HG03097 (cell line): ENCODE measurements at regions not wholly inside any gene's neighbourhood (a gene's known extent, or its start where the extent isn't known, plus 50 kb on each side); places are given as distances from the start of the nearest gene placed in this dataset.

Source experiments
- ATAC-seq: cut with Tn5 transposase; IDR thresholded peaks from one replicate; pipeline ENCODE4 v1.9.1; 2021; ENCODE audit not compliant: unreplicated experiment, low FRiP score

DNA sequence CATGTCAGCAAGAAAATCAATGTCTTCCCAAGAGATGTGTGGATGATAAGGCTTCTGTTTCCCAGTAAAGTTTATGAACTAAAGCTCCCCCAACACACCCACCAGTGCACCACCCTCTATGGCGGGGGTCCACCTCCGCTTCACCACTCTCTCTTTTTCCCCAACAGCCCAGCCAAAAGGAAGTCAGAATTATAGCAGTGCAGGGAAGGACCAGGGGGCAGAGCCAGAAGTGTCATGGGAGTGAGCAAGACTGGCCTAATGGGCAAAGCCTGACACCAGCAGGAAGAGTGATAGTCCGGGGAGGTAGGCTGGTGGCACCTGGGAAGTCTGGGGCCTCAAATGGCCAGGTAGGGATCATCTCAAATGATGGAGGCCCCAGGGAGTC is 167.7 kb downstream of the ZFP36L2 start:
- no peak for ATAC-seq

DNA sequence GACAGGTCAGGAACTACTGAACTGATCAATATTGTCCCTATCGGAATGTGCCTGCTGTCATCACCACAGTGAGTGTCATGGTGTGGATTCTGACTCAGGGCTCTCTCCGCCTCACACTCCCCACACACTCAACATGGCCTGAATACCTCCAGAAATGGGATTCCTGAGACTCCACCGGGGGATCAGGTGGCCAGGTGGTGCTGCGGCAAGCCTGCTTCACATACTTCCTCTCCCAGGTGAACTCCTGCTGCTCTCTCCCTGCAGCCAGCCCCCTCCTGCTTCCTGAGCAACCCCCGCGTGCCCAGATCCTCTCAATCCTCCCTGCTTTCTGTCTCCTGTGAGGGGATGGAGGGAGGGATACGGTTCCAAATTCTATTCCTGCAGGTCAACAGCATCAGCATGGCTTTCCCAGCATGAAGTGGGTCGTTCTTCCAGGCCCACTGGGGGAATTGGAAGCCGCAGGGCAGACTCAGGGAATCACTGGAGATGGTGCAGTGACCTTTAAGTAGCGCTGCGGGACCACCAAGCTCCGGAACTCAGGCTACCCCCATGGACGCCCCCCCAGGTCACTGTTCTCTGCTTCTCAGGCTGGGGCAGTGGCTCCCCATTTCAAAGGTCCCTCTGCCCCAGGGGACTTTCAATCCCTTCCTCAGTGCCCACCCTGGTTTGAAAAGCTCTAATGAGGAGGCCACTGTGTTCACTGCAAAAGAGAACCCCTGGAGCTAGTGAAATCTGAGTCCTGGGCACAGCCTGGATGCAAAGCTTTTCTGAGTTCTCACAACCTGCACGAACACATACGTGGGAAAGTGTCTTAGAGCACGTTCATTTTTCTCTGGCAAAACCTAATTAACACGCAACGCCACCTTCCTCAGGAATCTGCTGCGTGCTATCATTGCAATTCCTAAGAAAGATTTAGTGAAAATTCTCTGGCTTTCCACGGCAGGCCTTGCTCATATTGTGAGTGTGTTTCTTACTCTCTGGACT is 168.4 kb downstream of the ZFP36L2 start:
- no peak for ATAC-seq

DNA sequence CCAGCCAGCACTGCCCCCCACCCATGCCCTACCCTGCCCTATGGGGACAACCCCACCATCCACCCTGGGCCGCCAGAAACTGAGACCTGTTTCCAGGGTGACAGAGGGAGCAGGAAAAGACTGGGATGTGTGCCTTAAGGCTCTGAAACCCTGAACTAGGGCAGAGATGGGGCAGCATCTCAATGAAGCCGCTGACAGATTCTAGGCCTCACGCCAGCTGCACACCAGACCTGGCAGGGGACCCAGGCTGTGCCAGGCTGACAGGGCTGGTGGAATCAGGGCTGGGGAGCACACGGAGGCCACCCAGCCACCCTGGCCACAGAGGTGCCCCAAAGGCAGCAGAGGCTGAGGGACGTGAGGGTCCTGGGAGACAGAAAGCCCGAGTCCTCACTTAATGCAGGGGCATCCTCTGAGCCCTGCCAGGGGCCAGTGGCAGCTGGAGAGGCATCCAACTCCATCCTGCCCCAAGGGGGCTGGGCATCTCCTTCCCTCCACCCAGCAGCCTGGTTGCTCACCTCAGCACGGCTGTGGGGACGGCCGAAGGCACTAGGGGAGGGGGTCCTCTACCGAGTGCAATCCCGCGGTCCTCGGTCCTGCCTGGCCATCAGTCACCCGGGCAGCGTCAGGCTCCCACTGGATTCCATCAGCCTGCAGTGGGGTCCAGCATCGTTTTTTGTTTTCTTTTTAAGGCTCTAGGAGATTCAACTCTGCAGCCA is 169.2 kb downstream of the ZFP36L2 start:
- no peak for ATAC-seq

DNA sequence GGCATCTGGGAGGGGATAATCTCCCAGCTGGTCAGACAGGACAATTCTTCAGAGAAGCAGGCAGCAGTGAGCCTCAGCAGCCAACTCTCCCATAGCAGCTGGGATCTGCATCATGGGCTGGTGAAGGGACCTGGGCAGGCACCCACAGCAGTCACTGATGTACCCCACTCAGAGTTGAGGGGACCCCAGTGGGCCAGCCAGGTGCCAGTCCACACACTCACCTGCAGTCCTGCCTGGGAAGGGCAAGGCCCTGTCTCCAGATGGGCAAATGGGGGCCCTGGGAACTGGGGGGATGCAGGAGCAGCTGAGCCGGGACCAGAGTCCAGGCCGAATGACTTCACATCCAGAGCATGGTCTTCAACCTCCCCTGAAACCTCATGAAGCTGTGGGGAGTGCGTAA is 170.4 kb downstream of the ZFP36L2 start:
- no peak for ATAC-seq

DNA sequence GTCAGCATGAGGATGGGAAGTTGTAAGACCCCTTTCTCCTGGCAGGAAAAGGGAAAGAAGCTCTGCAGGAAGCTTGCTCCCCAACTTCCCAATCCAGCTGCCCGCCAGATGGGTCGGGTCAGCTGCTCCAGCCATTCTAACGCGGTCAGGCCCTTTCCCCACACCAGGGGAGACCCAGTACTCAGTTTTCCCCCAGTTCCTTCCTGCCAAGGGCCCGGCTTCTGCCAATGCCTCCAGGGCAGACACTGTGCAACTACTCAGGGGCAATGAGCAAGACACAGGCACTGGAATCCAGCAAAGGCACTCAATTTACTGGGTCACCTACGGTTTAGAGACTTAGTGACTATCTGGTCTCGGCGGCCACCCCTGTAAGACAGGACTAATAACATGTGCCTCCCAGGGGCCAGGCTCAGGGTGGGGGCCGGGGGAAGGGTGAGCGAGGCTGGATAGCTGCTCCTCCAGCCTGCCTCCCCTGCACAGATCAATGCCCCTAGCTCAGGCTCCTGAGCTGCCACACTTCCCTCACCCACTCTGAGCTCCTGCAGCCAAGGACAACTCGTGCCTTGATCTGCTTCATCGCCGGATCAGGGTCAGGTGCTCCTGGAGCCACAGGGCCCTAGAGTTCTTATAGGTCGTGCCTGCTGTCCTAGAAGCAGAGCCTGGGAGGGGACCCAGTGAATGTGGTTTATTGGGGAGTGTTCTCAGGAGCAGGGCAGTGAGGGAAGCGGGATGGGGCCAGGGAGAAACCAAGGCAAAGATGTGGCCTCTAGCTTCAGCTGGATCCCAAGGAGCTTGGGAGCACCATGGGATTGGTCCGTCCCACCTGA is 171.1 kb downstream of the ZFP36L2 start:
- no peak for ATAC-seq

DNA sequence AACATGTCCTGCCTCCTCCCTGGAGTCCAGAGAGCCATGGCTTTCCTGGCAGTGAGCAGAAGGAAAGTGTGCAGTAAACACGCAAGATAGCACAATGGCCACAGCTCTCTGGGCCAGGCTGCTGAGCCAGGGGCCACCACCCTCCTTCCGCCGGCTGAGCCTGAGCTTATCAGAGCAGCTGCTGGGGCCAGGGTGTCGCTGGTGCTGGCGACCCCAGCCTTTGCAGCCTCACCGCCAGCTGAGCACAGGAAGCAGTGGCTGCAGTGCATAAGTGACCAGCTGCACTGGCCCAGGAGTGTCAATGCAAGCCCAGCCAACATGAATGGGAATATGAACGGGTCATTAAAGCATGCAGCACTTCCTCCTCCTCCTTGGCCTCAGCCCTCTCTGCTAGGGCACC is 172.0 kb downstream of the ZFP36L2 start:
- ATAC-seq = no peak

DNA sequence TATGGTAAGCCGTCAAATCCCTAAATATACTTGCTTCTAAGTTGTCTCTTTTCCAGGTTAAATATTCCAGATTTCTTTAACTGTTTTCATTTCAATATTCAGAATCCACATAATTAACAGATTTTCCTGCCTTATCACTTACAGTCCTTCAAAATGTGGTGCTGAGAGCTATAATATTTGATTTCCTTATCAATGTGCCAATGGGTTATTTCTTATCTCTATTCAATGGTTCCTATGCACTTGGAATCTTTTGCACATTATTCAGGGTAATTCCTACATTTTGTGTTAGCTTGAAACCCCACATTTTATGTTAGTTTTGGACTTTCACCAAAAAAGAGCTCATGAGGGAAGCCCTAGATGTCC is 173.5 kb downstream of the ZFP36L2 start:
- no peak for ATAC-seq

DNA sequence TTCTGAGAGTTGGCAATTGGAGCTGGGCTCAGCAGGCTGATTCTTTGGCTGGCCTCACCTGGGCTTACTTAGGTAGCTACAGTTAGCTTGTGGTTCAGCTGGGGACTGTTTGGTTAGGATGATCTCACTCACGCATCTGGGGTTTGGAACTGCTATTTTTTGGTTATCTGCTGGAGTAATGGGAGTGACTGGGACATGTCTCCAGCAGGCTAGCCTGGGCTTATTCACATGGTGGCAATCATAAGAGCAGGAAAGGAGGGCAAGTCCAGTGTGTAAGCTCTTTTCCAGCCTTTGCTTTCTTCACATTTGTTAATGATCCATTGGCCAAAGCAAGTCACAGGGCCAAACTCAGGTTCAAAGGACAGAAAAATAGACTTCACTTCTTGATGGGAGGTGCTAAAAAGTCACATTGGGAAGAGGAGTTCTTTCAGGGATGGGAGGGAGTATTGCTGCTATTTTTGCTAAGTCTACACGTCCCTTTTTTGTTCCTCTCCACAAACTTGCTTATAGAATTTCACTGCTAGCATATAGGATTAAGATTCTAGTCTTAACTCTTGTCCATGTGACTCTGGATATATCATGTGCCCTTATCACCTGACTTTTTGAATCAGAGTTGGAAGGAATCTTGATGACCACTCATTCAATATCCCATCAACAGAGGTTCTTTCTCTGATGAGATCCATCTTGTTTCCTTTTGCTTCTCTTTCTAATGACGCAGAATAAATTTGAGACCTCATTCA is 174.0 kb downstream of the ZFP36L2 start:
- ATAC-seq = no peak

DNA sequence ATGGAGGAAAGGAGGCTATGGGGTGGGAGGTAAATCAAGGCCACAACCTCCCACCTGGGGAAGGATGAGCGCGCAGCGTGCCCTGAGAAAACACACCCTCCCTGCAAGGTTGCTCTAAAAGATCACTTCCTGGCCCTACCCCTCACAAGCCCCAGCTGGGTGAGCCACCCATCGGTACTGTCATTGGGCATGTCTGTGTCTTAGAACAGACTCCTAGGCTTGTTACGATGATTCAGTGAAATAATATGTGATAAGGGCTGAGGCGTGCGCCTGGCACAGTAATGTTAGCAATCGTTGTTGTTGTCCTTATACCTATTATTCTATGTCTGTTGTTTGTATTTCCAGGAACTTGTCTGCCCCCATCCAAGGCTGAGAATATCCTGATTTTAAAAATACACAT is 175.1 kb downstream of the ZFP36L2 start:
- ATAC-seq = no peak

DNA sequence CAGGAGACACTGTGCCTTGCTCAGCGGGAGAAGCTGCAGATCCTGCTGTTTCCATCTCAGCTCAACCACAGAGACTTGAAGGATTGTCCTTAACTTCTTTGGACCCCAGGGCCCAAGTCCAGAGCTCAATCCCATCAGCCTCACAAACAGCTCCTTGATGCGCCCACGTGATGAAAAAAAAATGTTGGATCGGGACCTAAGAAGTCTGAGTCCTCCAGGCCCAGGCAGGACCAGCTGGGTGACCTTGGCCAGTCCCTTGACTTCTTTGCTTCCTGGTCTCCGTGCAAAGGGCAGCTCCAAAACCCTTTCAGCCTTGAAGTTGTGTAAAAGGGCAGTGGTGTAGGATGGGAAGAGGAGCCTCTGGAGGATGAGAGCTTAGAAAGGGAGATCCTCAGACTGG is 175.5 kb downstream of the ZFP36L2 start:
- no peak for ATAC-seq

DNA sequence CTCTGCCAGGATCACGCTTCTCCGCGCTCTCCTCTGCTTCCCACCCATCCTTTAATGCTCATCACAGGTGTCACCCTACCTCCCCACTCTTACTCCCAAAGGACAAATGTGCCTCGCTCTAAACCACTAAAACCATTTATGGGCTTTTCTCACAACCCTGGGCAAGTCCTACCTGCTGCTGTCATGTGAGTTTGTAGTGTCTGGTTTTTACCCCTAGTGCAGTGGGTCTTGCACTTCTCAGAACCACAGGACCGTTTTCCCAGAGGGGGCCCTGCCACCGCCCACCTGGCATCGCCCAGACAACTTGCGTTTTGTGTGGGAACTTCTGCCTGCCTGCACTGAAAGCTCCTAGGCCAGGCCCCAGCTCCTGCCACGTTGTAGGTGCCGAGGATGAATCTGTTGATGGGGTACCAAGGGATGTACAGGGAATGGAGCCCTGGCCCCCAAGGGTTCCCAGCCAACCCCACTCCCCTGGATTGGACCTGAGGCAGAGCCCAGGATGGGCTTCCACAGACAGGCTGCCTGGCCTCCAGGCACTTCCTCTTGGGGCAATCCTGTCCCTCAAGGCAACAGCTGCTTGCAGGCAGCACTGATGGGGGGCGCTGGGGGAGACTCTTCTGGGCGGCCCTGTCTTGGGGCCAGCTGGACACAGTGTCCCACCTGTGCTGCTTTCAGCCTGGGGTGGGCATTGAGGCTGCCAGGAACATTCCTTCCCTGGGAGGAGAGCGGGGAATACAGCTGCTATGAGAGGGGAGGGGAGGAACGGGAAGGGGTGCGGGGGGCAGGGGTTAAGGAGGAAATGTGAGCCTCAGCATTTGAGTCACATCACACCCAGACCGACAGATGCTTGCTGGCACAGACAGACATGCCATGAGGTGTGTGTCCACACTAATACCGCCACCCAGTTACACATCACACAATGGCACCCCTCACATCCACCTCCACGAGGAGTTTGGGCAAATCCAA is 176.3 kb downstream of the ZFP36L2 start:
- ATAC-seq = no peak

DNA sequence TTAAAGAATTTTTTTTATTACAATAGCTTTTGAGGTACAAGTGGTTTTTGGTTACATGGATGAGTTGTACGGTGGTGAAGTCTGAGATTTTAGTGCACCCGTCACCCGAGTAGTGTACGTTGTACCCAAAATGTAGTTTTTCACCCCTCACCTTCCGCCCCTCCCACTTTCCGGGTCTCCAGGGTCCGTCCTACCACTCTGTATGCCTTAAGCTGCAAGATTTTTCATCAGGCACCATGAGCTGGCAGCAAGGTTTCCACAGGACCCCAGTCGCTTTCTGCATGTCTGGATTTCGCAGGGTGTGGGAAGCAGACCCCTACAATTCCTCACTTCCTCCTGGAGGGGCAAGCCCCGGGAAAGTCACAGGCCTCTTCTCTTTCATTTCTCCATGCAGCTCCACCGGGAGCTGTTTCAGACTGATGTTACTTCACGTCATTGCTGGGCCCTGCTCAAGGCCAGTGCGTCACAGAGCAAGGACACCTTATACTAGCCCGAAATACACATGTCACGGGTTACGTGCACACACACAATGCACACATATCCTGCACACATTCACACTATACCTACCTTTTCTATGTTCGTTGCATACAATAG is 179.1 kb downstream of the ZFP36L2 start:
- ATAC-seq = no peak

DNA sequence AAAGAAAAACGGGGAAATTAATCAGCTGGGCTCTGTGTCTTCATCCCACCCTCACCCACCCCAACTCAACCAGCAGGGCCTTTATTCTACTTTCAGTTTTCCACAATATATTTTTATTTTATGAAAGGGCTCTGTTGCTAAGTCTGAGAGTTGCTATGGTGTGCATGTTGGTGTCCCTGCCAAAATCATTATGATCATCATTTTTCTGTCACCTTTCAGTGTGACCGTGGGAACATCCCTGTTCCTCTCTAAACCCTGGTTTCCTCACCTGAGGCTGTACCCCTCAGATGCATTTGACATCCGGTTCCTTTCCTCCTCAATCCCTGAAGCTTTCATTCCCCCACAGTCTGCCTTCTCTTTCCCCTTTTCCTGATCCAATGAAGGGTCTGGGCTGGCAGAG is 180.5 kb downstream of the ZFP36L2 start:
- ATAC-seq = no peak

DNA sequence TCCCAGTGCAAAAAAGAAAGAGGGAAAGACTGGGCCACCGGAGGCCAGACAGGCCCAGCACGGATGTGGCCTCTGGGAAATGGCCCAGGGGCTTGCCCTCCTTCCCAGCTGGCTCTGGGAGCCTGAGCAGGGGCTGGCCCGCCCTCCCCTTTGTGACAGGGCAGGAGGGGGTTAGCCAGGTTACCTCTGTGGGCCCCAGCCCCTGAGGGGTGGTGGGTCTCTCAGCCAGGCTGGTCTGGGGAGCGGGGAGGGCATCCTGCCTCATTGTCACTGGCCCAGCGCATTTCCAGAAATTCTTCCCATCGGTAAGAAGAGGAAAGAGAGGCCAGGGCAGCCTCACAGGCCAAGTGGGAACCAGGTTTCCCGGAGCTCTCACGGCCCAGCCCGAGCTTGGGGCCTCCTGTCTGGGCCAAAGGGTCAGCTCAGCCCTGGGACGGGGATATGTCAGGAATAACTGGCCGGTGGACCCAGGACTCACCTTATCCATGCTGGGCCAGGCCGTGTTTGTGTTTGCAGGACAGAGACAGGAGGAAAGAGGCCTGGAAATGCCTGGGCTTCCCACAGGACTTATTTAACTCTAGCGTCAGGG is 182.2 kb downstream of the ZFP36L2 start:
- ATAC-seq = no peak

DNA sequence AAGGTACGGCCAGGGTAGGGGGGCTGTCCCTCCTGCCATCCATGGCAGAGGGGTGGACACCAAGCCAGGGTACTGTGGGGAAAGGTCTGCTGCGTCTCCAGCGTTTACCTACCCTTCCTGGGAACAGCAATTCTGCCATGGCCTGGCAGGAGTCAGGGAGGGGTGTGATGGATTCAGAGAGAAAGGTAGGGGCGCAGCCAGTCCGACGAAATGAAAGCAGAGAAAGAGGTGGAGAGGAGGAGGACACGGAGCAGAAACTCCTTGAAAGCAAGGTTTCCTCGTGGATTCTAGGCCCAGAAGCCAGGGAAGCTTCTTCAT is 182.9 kb downstream of the ZFP36L2 start:
- ATAC-seq = no peak

DNA sequence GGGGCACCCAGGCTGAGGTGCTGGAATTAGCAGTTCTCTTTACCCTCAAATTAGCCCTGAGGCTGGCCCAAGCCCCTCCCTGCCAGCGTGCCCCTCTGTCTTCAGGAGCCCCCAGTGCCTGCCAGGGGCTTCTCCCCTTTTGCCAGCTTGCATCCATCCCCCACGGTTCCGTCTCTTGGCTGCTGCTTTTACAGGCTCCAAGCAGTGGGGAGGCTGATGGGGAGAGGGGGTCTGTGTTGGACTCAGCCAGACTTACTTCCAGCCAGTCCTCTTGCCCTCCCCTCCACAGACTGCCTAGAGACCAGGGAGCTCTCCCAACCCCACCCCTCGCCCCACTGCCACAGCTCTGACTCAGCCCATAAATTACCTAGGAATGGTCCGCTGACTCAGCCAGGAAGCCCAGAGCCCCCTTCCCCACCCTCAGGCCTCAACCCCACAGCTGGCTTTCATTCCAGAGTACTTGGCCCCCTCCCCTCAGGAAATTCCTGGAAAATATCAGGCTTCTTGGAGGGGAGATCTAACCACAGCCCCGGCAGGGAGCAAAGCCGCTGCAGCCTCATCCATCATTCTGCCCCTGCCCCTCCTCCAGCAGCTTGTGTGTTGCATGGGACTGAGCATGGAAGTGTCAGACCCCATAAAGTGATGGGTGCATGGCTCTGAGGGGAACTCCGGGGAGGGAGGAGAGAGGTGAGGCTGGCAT is 184.6 kb downstream of the ZFP36L2 start:
- ATAC-seq = no peak

DNA sequence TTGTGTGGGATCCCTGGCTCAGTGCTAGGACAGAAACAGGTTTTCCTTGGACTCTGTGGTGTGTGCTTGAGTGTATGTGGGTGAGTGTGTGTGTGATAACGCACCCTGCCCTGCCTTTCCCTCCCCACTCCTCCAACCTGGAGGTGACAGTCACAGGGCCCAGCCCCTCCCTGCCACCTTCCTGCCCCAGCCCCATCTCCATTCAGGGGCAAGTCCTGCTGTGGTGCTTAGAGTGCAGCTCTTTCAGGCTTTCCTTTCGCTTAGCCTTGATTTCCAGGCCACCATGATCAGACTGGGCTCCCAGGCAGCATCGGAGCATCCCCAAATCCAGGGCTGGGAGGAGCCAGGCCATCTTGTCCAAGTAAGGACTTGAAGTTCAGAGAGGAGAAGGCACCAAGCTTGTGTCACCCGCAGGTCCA is 185.2 kb downstream of the ZFP36L2 start:
- no peak for ATAC-seq
